Mesothelial cell of epicardium (in vitro differentiated cells): ENCODE measurements at regions not wholly inside any gene's neighbourhood (a gene's known extent, or its start where the extent isn't known, plus 50 kb on each side); places are given as distances from the start of the nearest gene placed in this dataset.

Experiments
- DNase-seq, 2 experiments: peaks; one replicate each; pipeline ENCODE4 v3.0.0; 2021; ENCODE audit warnings: low spot score in 2 of 2; ENCODE audit not compliant: unreplicated experiment in 2 of 2
- H3K27ac Mint-ChIP-seq: 2 replicates; pipeline ENCODE4 v1.8.0; 2021; ENCODE audit warnings: mixed read lengths
- H3K27me3 Mint-ChIP-seq: 2 replicates; pipeline ENCODE4 v1.8.0; 2021; ENCODE audit warnings: low read depth, mixed read lengths
- H3K36me3 Mint-ChIP-seq: 2 replicates; pipeline ENCODE4 v1.8.0; 2021; ENCODE audit warnings: mixed read lengths
- H3K4me1 Mint-ChIP-seq: 2 replicates; pipeline ENCODE4 v1.8.0; 2021; ENCODE audit warnings: mixed read lengths
- H3K4me3 Mint-ChIP-seq: 2 replicates; pipeline ENCODE4 v1.8.0; 2021; ENCODE audit warnings: mild to moderate bottlenecking, moderate library complexity, mixed read lengths
- H3K9me3 Mint-ChIP-seq: 2 replicates; pipeline ENCODE4 v1.8.0; 2021; ENCODE audit warnings: mixed read lengths
- TF ChIP-seq, protein P1 (sequence below): fragments of 200-600 bp; sonication (generic); IDR thresholded peaks from one replicate; pipeline ENCODE4 v1.5.0; 2021; ENCODE audit warnings: antibody characterized with exemption; ENCODE audit not compliant: unreplicated experiment

DNA sequence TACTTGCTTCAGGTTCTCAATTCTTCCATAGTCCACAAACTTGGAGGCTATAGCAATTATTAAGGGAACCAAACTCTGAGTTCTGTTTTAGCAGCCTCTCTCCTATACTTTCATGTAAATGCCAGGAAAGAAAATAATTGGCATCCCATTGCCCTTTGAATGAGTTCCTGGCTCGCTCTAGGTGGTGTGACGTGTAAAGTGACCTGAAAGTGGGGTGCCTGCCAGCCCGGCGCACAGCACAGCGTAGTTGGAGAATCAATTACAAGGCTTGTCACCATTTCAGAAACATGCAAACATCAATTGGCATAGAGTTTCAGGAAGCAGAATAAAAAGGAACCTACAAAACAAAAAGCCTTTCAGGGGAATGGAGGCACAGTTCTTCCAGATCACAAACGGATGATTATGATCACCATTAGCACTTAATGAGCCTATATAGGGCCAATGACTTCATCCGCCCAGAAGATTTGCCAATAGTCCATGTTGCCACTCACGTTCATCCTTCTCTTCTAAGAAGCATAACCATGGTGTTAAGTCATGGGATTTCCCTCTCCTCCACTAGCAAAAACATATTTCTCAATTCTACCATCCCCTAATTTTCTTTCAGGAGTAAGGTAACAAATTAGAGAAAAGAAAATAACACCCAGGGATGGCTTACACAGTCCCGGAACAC lies 354.6 kb upstream of the ADGRL2 start:
- no peaks in the 10 kb centered on the region for H3K36me3 Mint-ChIP-seq
- no peaks in the 10 kb centered on the region for H3K9me3 Mint-ChIP-seq
- no peak overlapping the region for H3K4me3 Mint-ChIP-seq
- no peaks in the 10 kb centered on the region for H3K4me1 Mint-ChIP-seq
- no peak for DNase-seq
- no peak overlapping the region for H3K27ac Mint-ChIP-seq
- H3K27me3 Mint-ChIP-seq, result no peaks in the 10 kb centered on the region
- TF ChIP-seq, protein P1, sequence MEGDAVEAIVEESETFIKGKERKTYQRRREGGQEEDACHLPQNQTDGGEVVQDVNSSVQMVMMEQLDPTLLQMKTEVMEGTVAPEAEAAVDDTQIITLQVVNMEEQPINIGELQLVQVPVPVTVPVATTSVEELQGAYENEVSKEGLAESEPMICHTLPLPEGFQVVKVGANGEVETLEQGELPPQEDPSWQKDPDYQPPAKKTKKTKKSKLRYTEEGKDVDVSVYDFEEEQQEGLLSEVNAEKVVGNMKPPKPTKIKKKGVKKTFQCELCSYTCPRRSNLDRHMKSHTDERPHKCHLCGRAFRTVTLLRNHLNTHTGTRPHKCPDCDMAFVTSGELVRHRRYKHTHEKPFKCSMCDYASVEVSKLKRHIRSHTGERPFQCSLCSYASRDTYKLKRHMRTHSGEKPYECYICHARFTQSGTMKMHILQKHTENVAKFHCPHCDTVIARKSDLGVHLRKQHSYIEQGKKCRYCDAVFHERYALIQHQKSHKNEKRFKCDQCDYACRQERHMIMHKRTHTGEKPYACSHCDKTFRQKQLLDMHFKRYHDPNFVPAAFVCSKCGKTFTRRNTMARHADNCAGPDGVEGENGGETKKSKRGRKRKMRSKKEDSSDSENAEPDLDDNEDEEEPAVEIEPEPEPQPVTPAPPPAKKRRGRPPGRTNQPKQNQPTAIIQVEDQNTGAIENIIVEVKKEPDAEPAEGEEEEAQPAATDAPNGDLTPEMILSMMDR, result no peak

- TF ChIP-seq, protein P1, result no peak
- H3K36me3 Mint-ChIP-seq, result no peaks in the 10 kb centered on the region
- H3K4me3 Mint-ChIP-seq, result no peak overlapping the region
- no peak overlapping the region for H3K27ac Mint-ChIP-seq
- no peaks in the 10 kb centered on the region for H3K4me1 Mint-ChIP-seq
- H3K27me3 Mint-ChIP-seq, result no peaks in the 10 kb centered on the region
- H3K9me3 Mint-ChIP-seq, result peaks cover 9% of the 10 kb centered on the region
- DNase-seq, result no peak
These were observed 357.4 kb upstream of the ADGRL2 start for GRCh38 chr1:81443288-81443687.

GRCh38 chr1:81439046-81439823 lies 361.5 kb upstream of the ADGRL2 start:
- Mint-ChIP-seq H3K27me3 (no peaks in the 10 kb centered on the region), H3K9me3 (peaks cover 9% of the 10 kb centered on the region), H3K4me3 (no peak overlapping the region), H3K27ac (no peak overlapping the region), H3K4me1 (peaks cover 8% of the 10 kb centered on the region), H3K36me3 (no peaks in the 10 kb centered on the region)
- no peak for DNase-seq
- TF ChIP-seq, protein P1, result no peak

GRCh38 chr1:81437649-81438048 lies 363.1 kb upstream of the ADGRL2 start:
- Mint-ChIP-seq H3K4me1 (peaks cover 12% of the 10 kb centered on the region), H3K27me3 (no peaks in the 10 kb centered on the region), H3K36me3 (no peaks in the 10 kb centered on the region), H3K9me3 (peaks cover 9% of the 10 kb centered on the region), H3K27ac (peak overlapping the region; percentile 18), H3K4me3 (no peak overlapping the region)
- TF ChIP-seq, protein P1, result no peak
- DNase-seq, result no peak

- TF ChIP-seq, protein P1, result no peak
- Mint-ChIP-seq H3K27ac (peak overlapping the region; percentile 18), H3K36me3 (no peaks in the 10 kb centered on the region)
These were observed 363.5 kb upstream of the ADGRL2 start for GRCh38 chr1:81437213-81437612.

More at GRCh38 chr1:81437213-81437612, 363.5 kb upstream of the ADGRL2 start:
- Mint-ChIP-seq H3K4me3 (no peak overlapping the region), H3K4me1 (peaks cover 15% of the 10 kb centered on the region), H3K27me3 (no peaks in the 10 kb centered on the region), H3K9me3 (peaks cover 9% of the 10 kb centered on the region)
- no peak for DNase-seq
